Kidney epithelial cell (primary cell): ENCODE measurements at regions not wholly inside any gene's neighbourhood (a gene's known extent, or its start where the extent isn't known, plus 50 kb on each side); places are given as distances from the start of the nearest gene placed in this dataset.

Experiments used
- DNase-seq: peaks from one replicate; pipeline ENCODE4 v3.0.0-alpha.2; 2010; ENCODE audit warnings: low read depth
- H3K27me3 ChIP-seq: 2 replicates; pipeline ENCODE4 v1.6.0; 2011; ENCODE audit warnings: low read length; ENCODE audit not compliant: control insufficient read depth, insufficient read depth
- H3K36me3 ChIP-seq: 2 replicates; pipeline ENCODE4 v1.5.1; 2011; ENCODE audit warnings: low read length; ENCODE audit not compliant: control insufficient read depth, insufficient read depth
- H3K4me3 ChIP-seq: 2 replicates; pipeline ENCODE4 v1.5.1; 2011; ENCODE audit warnings: low read depth, mild to moderate bottlenecking, control low read depth, low read length
- TF ChIP-seq, protein P1 (sequence below): IDR thresholded peaks from 2 replicates; pipeline ENCODE4 v1.5.1; 2011; ENCODE audit warnings: mild to moderate bottlenecking, moderate library complexity, low read length, control low read depth, inconsistent platforms; ENCODE audit not compliant: insufficient read depth, poor library complexity, severe bottlenecking

DNA sequence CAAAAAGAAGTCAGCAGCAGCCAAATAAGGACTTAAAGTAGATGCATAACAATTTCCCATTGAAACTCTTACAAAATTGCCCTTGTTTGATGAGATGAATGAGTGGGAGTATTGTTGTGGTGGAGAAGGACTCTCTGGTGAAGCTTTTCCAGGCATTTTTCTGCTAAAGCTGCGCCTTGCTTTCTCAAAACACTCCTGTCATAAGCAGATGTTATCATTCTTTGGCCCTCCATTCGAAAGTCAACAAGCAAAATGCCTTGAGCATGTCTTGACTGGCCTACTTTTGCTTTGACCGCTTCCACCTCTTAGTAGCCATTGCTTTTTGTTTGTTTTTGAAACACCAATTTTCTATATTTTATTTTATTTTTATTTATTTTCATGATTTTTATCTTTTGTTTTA lies 340.9 kb upstream of the FGF13 start:
- Histone ChIP-seq H3K27me3 (no peaks in the 10 kb centered on the region), H3K36me3 (no peaks in the 10 kb centered on the region), H3K4me3 (no peak overlapping the region)
- TF ChIP-seq, protein P1, sequence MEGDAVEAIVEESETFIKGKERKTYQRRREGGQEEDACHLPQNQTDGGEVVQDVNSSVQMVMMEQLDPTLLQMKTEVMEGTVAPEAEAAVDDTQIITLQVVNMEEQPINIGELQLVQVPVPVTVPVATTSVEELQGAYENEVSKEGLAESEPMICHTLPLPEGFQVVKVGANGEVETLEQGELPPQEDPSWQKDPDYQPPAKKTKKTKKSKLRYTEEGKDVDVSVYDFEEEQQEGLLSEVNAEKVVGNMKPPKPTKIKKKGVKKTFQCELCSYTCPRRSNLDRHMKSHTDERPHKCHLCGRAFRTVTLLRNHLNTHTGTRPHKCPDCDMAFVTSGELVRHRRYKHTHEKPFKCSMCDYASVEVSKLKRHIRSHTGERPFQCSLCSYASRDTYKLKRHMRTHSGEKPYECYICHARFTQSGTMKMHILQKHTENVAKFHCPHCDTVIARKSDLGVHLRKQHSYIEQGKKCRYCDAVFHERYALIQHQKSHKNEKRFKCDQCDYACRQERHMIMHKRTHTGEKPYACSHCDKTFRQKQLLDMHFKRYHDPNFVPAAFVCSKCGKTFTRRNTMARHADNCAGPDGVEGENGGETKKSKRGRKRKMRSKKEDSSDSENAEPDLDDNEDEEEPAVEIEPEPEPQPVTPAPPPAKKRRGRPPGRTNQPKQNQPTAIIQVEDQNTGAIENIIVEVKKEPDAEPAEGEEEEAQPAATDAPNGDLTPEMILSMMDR = no peak
- DNase-seq = no peak

DNA sequence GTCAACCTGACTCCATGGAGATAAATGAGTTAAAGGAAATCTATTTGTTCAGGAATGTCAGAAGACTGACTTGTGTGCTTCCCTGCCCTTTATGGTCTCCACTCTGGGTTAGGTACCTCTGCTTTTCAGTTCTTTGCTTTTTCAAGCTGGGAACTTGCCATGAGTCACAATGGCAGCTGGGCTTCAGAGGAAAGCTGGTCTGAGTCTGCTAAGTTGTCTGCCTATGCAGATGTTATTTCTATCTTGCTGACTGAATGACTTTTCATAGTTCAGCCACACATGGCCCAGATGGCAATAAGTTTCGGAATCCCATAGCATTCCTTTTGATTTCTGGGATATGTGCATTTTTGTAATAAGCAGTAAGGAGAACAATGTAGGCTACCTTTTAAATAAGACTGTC lies 337.9 kb upstream of the FGF13 start:
- no peak overlapping the region for H3K4me3 ChIP-seq
- no peaks in the 10 kb centered on the region for H3K36me3 ChIP-seq
- TF ChIP-seq, protein P1 = no peak
- peak; percentile 18 for DNase-seq
- no peaks in the 10 kb centered on the region for H3K27me3 ChIP-seq

DNA sequence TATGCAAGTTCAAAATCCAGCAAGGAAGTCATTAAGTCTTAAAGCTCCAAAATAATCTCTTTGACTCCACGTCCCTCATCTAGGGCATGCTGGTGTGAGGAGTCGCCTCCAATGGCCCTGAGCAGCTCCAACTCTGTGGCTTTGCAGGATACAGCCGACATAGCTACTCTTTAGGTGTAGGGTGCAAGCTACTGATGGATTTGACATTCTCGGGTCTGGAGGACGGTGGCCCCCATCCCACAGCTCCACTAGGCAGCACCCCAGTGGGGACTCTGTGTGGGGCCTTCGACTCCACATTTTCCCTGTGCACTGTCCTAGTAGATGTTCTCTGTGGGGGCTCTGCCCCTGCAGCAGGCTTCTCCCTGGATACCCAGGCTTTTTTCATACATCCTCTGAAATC lies 333.2 kb upstream of the FGF13 start:
- Histone ChIP-seq H3K36me3 (no peaks in the 10 kb centered on the region), H3K27me3 (no peaks in the 10 kb centered on the region), H3K4me3 (no peak overlapping the region)
- TF ChIP-seq, protein P1 = no peak
- no peak for DNase-seq

DNA sequence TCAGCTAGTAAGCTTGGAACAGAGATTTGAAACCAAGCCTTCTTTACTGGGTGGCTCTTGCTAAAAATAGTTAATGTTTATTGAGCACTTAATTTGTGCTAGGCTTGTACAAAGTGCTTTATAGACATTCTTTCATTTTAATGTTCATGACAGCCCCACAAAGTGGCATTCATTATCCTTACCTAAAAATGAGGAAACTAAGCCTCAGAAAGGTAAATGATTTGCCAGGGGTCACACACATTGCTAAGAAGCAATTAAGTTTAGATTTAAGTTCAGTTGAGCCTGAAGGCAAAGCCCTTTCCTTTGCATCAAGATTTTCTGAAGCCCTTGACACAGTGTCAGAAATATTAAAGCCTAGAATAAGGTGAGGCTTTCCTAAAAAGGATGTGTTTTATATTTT lies 327.5 kb upstream of the FGF13 start:
- TF ChIP-seq, protein P1 = no peak
- no peaks in the 10 kb centered on the region for H3K27me3 ChIP-seq
- DNase-seq = no peak
- H3K4me3 ChIP-seq = no peak overlapping the region
- no peaks in the 10 kb centered on the region for H3K36me3 ChIP-seq

DNA sequence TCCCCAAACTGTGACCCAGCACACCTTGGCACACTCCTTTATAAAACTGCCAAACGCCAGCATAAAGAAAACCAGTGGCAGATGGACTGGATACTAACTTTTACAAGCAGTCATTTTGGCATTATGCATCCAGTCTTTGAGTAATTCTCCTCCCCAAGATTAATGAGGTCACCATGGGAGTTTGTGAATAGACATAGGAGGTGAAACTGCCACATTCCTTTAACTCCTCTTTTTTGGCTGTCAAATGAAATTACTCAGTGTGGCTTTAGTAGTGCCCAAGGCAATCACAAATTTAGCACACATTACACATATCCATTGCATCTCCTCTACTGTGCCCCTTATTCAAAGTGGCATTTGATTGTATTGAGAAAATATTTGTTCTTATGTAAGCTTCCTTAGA lies 315.3 kb upstream of the FGF13 start:
- Histone ChIP-seq H3K4me3 (no peak overlapping the region), H3K27me3 (no peaks in the 10 kb centered on the region), H3K36me3 (no peaks in the 10 kb centered on the region)
- no peak for DNase-seq
- TF ChIP-seq, protein P1 = no peak

DNA sequence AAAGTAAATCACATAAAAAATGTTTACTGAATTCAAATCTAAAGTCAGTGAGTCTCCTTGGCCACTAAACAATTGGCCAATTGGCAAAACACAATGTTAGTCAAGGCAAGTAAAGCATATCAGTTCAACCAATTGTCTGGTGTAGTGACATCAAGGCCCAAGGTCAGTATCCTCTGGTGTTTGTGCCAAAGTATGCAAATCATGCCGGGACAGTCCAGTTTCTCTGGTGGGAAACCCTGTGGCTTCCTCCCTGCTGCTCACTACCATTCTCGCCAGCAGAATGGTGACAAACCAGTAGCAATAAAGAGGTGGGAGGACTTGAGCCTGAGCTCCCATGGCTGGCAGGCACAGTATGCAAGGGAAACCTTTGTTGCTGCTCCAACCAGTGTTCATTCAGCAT lies 314.9 kb upstream of the FGF13 start:
- TF ChIP-seq, protein P1 = no peak
- DNase-seq = no peak
- Histone ChIP-seq H3K36me3 (no peaks in the 10 kb centered on the region), H3K4me3 (no peak overlapping the region), H3K27me3 (no peaks in the 10 kb centered on the region)
